Breast epithelium (tissue), 4 donors: ENCODE measurements at regions not wholly inside any gene's neighbourhood (a gene's known extent, or its start where the extent isn't known, plus 50 kb on each side); places are given as distances from the start of the nearest gene placed in this dataset.

Experiments
- DNase-seq, 2 donors: peaks; one replicate each; pipeline ENCODE4 v3.0.0-alpha.2; 2019; ENCODE audit warnings: low spot score in 2 of 2
- H3K27ac ChIP-seq, 2 donors: fragments of 200-600 bp; sonication (generic) in 1 of 2; one replicate each; pipeline ENCODE4 v1.5.1; 2016 to 2019; ENCODE audit warnings: mild to moderate bottlenecking in 1 of 2
- H3K27me3 ChIP-seq, 2 donors: fragments of 200-600 bp; sonication (generic) in 1 of 2; one replicate each; pipeline versions ENCODE4 v1.5.1 to v1.6.0; 2017 to 2019; ENCODE audit warnings: control low read depth in 1 of 2, mild to moderate bottlenecking in 1 of 2
- H3K36me3 ChIP-seq: fragments of 200-600 bp; one replicate; pipeline ENCODE4 v1.5.1; 2019
- H3K4me1 ChIP-seq, 2 donors: fragments of 200-600 bp; sonication (generic); one replicate each; pipeline ENCODE4 v1.5.1; 2016 to 2019; ENCODE audit warnings: control low read depth in 1 of 2
- H3K4me3 ChIP-seq, 3 donors: fragments of 200-600 bp; sonication (generic); 1 replicate in 2 of 3; 2 replicates in 1 of 3; pipeline ENCODE4 v1.5.1; 2016 to 2019; ENCODE audit warnings: mild to moderate bottlenecking in 3 of 3, moderate library complexity in 2 of 3
- H3K9me3 ChIP-seq, 2 donors: fragments of 200-600 bp; sonication (generic) in 1 of 2; one replicate each; pipeline ENCODE4 v1.5.1; 2016 to 2019; ENCODE audit warnings: control low read depth in 1 of 2
- POLR2A ChIP-seq: fragments of 450-650 bp; IDR thresholded peaks from one replicate; pipeline ENCODE4 v1.6.1; 2016; ENCODE audit warnings: antibody characterized with exemption, mild to moderate bottlenecking, moderate library complexity
- POLR2AphosphoS5 ChIP-seq, 3 donors: sonication (generic); formaldehyde crosslinking; IDR thresholded peaks; one replicate each; pipeline ENCODE4 v1.6.1; 2017; ENCODE audit warnings: antibody characterized with exemption in 3 of 3
- intact Hi-C: fragments of 100-400 bp; cut with DNase I; formaldehyde crosslinking; loops from one replicate; pipeline ENCODE4 v1.15.1; 2023; ENCODE audit warnings: low total_unique reads
- TF ChIP-seq, protein P1 (sequence below), 3 donors: fragments of 450-650 bp; IDR thresholded peaks; one replicate each; pipeline ENCODE4 v1.5.1; 2016 to 2017; ENCODE audit warnings: antibody characterized with exemption in 3 of 3, mild to moderate bottlenecking in 3 of 3, moderate library complexity in 3 of 3

- no peaks in the 10 kb centered on the region for H3K36me3 ChIP-seq
- no peaks in the 10 kb centered on the region for H3K9me3 ChIP-seq
- intact Hi-C loops: no loop called here
- no peaks in the 10 kb centered on the region for H3K27me3 ChIP-seq
- no peak overlapping the region for H3K27ac ChIP-seq
- H3K4me1 ChIP-seq: no peaks in the 10 kb centered on the region
- H3K4me3 ChIP-seq: no peak overlapping the region
- TF ChIP-seq POLR2AphosphoS5 (IDR thresholded peaks at IDR 0.05) (no peak), POLR2A (no peak)
- TF ChIP-seq, protein P1, sequence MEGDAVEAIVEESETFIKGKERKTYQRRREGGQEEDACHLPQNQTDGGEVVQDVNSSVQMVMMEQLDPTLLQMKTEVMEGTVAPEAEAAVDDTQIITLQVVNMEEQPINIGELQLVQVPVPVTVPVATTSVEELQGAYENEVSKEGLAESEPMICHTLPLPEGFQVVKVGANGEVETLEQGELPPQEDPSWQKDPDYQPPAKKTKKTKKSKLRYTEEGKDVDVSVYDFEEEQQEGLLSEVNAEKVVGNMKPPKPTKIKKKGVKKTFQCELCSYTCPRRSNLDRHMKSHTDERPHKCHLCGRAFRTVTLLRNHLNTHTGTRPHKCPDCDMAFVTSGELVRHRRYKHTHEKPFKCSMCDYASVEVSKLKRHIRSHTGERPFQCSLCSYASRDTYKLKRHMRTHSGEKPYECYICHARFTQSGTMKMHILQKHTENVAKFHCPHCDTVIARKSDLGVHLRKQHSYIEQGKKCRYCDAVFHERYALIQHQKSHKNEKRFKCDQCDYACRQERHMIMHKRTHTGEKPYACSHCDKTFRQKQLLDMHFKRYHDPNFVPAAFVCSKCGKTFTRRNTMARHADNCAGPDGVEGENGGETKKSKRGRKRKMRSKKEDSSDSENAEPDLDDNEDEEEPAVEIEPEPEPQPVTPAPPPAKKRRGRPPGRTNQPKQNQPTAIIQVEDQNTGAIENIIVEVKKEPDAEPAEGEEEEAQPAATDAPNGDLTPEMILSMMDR (IDR thresholded peaks at IDR 0.05): no peak
- no peak for DNase-seq
Measured at GRCh38 chr2:16003809-16004208, 63.5 kb downstream of the MYCN start.

DNA sequence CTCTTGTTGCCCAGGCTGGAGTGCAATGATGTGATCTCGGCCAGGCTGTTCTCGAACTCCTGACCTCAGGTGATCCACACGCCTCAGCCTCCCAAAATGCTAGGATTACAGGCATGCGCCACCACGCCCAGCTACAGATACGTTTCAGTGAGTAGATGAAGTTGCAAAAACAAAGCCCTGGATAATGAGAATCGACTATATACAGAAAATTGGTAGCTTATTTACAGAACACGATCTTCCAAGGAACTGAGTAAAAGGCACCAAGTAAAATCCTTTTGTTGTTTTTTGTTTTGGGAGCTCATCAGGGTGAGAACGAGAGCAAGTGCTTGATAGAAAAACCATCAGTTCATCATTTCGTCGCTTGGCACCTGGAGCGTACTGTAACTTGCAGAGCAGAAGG is 62.8 kb downstream of the MYCN start:
- intact Hi-C loops: no loop called here
- no peaks in the 10 kb centered on the region for H3K36me3 ChIP-seq
- TF ChIP-seq POLR2AphosphoS5 (IDR thresholded peaks at IDR 0.05) (no peak), POLR2A (no peak)
- TF ChIP-seq, protein P1 (IDR thresholded peaks at IDR 0.05): no peak
- H3K27me3 ChIP-seq: no peaks in the 10 kb centered on the region
- no peak for DNase-seq
- no peak overlapping the region for H3K4me3 ChIP-seq
- no peaks in the 10 kb centered on the region for H3K4me1 ChIP-seq
- H3K27ac ChIP-seq: no peak overlapping the region
- H3K9me3 ChIP-seq: no peaks in the 10 kb centered on the region

GRCh38 chr2:16002575-16002974 is 62.2 kb downstream of the MYCN start:
- no peaks in the 10 kb centered on the region for H3K27me3 ChIP-seq
- H3K4me1 ChIP-seq: no peaks in the 10 kb centered on the region
- intact Hi-C loops: no loop called here
- DNase-seq: no peak
- no peak overlapping the region for H3K27ac ChIP-seq
- H3K9me3 ChIP-seq: no peaks in the 10 kb centered on the region
- no peak overlapping the region for H3K4me3 ChIP-seq
- no peaks in the 10 kb centered on the region for H3K36me3 ChIP-seq
- TF ChIP-seq POLR2AphosphoS5 (IDR thresholded peaks at IDR 0.05): no peak
- no peak for TF ChIP-seq POLR2A
- TF ChIP-seq, protein P1 (IDR thresholded peaks at IDR 0.05): no peak

DNA sequence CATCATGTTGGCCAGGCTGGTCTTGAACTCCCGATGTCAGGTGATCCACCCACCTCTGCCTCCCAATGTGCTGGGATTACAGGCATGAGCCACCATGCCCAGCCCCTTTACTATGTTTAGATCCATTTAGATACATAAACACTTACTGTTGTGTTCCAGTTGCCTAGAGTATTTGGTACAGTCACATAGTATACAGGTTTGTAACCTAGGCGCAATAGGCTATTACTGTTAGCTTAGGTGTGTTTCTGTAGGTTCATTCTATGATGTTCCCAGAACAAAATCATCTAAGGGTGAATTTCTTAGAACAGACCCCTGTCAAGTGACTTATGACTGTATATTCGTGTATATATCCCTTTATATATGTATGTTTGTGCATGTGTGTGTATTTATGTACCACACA is 61.8 kb downstream of the MYCN start:
- Histone ChIP-seq H3K9me3 (no peaks in the 10 kb centered on the region), H3K36me3 (no peaks in the 10 kb centered on the region), H3K27ac (no peak overlapping the region), H3K27me3 (no peaks in the 10 kb centered on the region), H3K4me1 (no peaks in the 10 kb centered on the region), H3K4me3 (no peak overlapping the region)
- intact Hi-C loops: no loop called here
- no peak for DNase-seq
- TF ChIP-seq POLR2AphosphoS5 (IDR thresholded peaks at IDR 0.05): no peak
- TF ChIP-seq, protein P1 (IDR thresholded peaks at IDR 0.05): no peak
- TF ChIP-seq POLR2A: no peak

- no peaks in the 10 kb centered on the region for H3K4me1 ChIP-seq
- no peaks in the 10 kb centered on the region for H3K27me3 ChIP-seq
- H3K27ac ChIP-seq: no peak overlapping the region
- DNase-seq: no peak
- TF ChIP-seq POLR2AphosphoS5 (IDR thresholded peaks at IDR 0.05) (no peak), POLR2A (no peak)
- TF ChIP-seq, protein P1 (IDR thresholded peaks at IDR 0.05): no peak
- no peaks in the 10 kb centered on the region for H3K9me3 ChIP-seq
- no peak overlapping the region for H3K4me3 ChIP-seq
- H3K36me3 ChIP-seq: no peaks in the 10 kb centered on the region
- intact Hi-C loops: no loop called here
Measured at GRCh38 chr2:16000642-16001041, 60.3 kb downstream of the MYCN start.
